Right atrium auricular region (tissue), 2 donors: ENCODE measurements at regions not wholly inside any gene's neighbourhood (a gene's known extent, or its start where the extent isn't known, plus 50 kb on each side); places are given as distances from the start of the nearest gene placed in this dataset.

Source experiments
- DNase-seq: peaks from one replicate; pipeline ENCODE4 v3.0.0-alpha.2; 2019; ENCODE audit warnings: low spot score
- H3K27ac ChIP-seq, 2 donors: fragments of 200-600 bp; sonication (generic); 1 replicate in 1 of 2; 2 replicates in 1 of 2; pipeline ENCODE4 v1.5.1; 2016 to 2019
- H3K27me3 ChIP-seq, 2 donors: fragments of 200-600 bp; sonication (generic); one replicate each; pipeline versions ENCODE4 v1.5.1 to v1.6.0; 2017 to 2019
- H3K36me3 ChIP-seq: fragments of 200-600 bp; sonication (generic); one replicate; pipeline ENCODE4 v1.5.1; 2016
- H3K4me1 ChIP-seq, 2 donors: fragments of 200-600 bp; sonication (generic); one replicate each; pipeline versions ENCODE4 v1.5.1 to v1.6.0; 2017 to 2019
- H3K4me3 ChIP-seq, 2 donors: fragments of 200-600 bp; sonication (generic); 1 replicate in 1 of 2; 2 replicates in 1 of 2; pipeline ENCODE4 v1.5.1; 2017 to 2019; ENCODE audit warnings: mild to moderate bottlenecking in 1 of 2, moderate library complexity in 1 of 2
- H3K9me3 ChIP-seq, 2 donors: fragments of 200-600 bp; sonication (generic); one replicate each; pipeline ENCODE4 v1.5.1; 2019
- TF ChIP-seq, protein P1 (sequence below), 2 donors: fragments of 200-600 bp; sonication (generic); IDR thresholded peaks; one replicate each; pipeline ENCODE4 v1.5.1; 2019; ENCODE audit warnings: antibody characterized with exemption in 2 of 2

DNA sequence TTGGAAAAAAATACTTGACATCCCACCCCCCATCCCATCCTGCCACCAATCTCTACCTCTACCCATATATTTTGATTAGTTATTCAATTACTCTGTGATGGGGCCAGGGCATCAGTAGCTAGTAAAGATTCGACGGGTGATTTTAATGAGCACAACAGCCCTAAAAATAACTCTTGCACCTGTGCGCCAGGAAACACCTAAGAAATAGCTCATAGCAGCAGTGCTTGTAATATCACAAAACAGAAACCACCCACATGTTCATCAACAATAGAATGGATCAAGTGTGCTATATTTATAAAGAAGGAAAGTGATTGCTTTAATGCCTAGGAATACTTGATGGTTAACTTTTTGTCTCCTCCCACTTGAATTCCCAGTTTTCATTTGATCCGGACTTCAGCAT, 225.6 kb upstream of the LCORL start:
- Histone ChIP-seq H3K9me3 (no peaks in the 10 kb centered on the region), H3K36me3 (no peaks in the 10 kb centered on the region), H3K4me3 (no peak overlapping the region), H3K27me3 (no peaks in the 10 kb centered on the region), H3K27ac (no peak overlapping the region), H3K4me1 (no peaks in the 10 kb centered on the region)
- DNase-seq = no peak
- TF ChIP-seq, protein P1, sequence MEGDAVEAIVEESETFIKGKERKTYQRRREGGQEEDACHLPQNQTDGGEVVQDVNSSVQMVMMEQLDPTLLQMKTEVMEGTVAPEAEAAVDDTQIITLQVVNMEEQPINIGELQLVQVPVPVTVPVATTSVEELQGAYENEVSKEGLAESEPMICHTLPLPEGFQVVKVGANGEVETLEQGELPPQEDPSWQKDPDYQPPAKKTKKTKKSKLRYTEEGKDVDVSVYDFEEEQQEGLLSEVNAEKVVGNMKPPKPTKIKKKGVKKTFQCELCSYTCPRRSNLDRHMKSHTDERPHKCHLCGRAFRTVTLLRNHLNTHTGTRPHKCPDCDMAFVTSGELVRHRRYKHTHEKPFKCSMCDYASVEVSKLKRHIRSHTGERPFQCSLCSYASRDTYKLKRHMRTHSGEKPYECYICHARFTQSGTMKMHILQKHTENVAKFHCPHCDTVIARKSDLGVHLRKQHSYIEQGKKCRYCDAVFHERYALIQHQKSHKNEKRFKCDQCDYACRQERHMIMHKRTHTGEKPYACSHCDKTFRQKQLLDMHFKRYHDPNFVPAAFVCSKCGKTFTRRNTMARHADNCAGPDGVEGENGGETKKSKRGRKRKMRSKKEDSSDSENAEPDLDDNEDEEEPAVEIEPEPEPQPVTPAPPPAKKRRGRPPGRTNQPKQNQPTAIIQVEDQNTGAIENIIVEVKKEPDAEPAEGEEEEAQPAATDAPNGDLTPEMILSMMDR (IDR thresholded peaks at IDR 0.05) = no peak

- H3K9me3 ChIP-seq = no peaks in the 10 kb centered on the region
- TF ChIP-seq, protein P1 (IDR thresholded peaks at IDR 0.05) = no peak
- no peak overlapping the region for H3K27ac ChIP-seq
- no peaks in the 10 kb centered on the region for H3K27me3 ChIP-seq
- no peak overlapping the region for H3K4me3 ChIP-seq
- no peaks in the 10 kb centered on the region for H3K36me3 ChIP-seq
- H3K4me1 ChIP-seq = no peaks in the 10 kb centered on the region
- no peak for DNase-seq
These were observed 221.6 kb upstream of the LCORL start for GRCh38 chr4:18242919-18243693.

DNA sequence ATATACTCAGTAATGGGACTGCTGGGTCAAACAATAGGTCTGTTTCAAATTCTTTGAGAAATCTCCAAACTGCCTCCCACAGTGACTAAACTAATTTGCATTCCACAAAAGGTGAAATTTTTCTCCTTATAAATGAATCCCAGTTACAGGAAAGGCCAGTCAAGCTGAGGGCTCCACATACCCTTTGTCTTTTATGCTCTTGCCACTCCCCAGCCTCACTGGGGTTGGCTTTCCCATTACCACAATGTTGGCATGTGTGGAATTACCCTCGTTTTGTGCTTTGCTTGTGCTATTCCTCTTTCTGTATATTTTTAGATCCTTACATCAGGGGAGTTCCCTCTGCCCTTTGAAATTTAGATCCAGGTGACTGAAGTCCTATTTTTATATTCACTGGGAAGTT, 220.2 kb upstream of the LCORL start:
- Histone ChIP-seq H3K27me3 (no peaks in the 10 kb centered on the region), H3K27ac (no peak overlapping the region), H3K9me3 (no peaks in the 10 kb centered on the region), H3K36me3 (no peaks in the 10 kb centered on the region), H3K4me3 (no peak overlapping the region), H3K4me1 (no peaks in the 10 kb centered on the region)
- no peak for DNase-seq
- TF ChIP-seq, protein P1 (IDR thresholded peaks at IDR 0.05) = no peak

GRCh38 chr4:18234108-18234507, 212.6 kb upstream of the LCORL start:
- DNase-seq = no peak
- TF ChIP-seq, protein P1 (IDR thresholded peaks at IDR 0.05) = no peak
- Histone ChIP-seq H3K4me1 (no peaks in the 10 kb centered on the region), H3K36me3 (no peaks in the 10 kb centered on the region), H3K27me3 (no peaks in the 10 kb centered on the region), H3K4me3 (no peak overlapping the region), H3K27ac (no peak overlapping the region), H3K9me3 (no peaks in the 10 kb centered on the region)

DNA sequence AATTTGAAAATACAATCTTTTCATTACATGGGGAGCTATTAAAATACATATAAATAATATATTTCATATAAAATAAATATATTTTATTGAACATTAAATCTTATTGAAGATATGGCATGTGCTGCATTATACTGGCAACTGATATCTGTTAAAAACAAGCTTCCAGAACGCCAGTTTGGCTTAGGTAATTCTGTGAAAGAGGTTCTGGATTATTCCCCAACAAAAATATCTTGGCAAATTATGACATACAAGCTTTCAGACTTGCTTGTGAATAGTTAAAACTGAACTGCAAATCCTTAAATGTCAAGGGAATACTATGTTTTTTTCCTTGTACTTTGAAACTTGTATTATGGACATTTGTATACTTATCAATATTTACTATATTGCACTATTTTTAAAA, 210.2 kb upstream of the LCORL start:
- H3K4me3 ChIP-seq = no peak overlapping the region
- TF ChIP-seq, protein P1 (IDR thresholded peaks at IDR 0.05) = no peak
- no peak overlapping the region for H3K27ac ChIP-seq
- H3K36me3 ChIP-seq = no peaks in the 10 kb centered on the region
- DNase-seq = no peak
- H3K27me3 ChIP-seq = no peaks in the 10 kb centered on the region
- H3K4me1 ChIP-seq = no peaks in the 10 kb centered on the region
- peaks cover 0 to 6% of the 10 kb centered on the region in 2 donors for H3K9me3 ChIP-seq

DNA sequence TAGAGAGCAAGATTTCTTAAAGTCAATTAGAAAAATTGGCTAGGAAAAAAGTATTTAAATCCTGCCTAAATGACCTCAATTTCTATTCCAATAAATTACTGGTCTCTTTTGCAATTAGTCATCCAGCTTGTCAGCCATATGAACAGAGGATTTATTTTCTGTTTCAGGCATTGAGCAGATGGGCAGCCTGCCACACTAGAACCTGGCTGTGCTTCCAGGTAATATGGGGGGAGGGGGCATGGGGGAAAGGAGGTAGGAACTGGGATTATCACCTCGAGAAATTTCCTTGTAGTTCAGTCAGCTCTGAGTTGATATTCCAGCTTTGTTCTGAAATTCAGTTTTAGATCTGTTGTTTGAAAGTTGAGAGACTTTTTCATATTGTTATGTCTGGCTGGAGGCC, 206.3 kb upstream of the LCORL start:
- Histone ChIP-seq H3K27ac (no peak overlapping the region), H3K4me3 (no peak overlapping the region), H3K9me3 (peaks cover 0 to 6% of the 10 kb centered on the region in 2 donors), H3K4me1 (no peaks in the 10 kb centered on the region), H3K27me3 (no peaks in the 10 kb centered on the region), H3K36me3 (no peaks in the 10 kb centered on the region)
- TF ChIP-seq, protein P1 (IDR thresholded peaks at IDR 0.05) = no peak
- no peak for DNase-seq
